Stimulated activated naive CD4-positive, alpha-beta T cell (primary cell): ENCODE measurements at regions not wholly inside any gene's neighbourhood (a gene's known extent, or its start where the extent isn't known, plus 50 kb on each side); places are given as distances from the start of the nearest gene placed in this dataset.

Experiments used
- DNase-seq, 6 experiments: peaks; one replicate each; lab custom pipeline; 2025; lab: John Stamatoyannopoulos, UW

DNA sequence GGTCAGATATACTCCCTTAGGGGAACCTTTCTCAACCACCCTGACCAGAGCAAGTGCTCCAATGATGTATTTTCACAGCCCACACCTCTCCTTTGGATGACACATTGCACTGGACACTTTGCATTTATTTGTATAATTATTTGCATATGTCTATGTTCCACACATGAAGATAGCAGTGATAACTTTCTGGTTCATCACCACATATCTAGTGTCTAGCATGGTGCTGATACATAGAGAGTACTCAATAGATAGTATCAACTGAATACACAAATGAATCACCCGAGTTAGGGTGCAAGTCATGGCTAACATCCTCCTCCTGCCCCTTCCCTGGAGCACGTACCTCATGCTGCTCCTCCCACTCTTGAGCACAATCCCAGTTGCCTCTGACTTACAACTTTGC lies 617.6 kb downstream of the EBF1 start:
- no peak for DNase-seq

DNA sequence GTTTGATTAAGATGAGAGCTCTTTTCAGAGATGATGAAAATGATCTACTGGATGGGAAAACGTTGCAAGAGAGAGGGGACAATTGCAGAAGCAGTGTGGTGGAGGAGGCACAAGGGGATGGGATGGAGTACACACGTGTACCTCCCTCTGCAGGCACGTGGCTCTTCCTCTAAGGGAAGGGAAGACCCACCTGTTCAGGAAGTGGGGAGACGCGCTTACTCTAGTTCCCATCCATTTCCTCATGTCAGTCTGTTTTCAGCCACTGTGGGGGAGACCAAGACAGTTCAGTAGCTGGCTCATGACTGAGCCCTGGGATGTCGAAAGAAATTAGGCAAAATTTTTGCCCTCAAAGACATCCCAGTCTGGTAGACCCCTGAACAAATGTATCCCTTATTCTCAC lies 619.2 kb upstream of the CLINT1 start:
- no peak for DNase-seq

DNA sequence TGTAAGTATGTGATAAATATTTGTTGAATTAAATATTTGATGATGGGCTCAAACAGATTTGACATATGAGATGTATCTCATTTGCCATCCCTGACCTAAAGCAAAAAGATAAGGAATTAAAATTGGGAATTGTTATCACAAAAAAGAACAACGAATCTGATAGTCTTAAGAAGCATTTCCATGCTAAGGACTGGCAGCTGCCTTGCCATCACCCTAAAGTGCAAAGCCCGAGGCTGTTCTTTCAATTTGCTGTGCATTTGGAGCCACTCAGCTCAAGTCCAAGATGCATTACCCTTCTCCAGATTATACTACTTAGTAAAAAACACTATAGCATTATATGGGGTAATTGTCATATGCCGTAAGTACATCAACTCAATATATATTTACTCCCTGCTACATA lies 618.3 kb upstream of the CLINT1 start:
- DNase-seq, result no peak

DNA sequence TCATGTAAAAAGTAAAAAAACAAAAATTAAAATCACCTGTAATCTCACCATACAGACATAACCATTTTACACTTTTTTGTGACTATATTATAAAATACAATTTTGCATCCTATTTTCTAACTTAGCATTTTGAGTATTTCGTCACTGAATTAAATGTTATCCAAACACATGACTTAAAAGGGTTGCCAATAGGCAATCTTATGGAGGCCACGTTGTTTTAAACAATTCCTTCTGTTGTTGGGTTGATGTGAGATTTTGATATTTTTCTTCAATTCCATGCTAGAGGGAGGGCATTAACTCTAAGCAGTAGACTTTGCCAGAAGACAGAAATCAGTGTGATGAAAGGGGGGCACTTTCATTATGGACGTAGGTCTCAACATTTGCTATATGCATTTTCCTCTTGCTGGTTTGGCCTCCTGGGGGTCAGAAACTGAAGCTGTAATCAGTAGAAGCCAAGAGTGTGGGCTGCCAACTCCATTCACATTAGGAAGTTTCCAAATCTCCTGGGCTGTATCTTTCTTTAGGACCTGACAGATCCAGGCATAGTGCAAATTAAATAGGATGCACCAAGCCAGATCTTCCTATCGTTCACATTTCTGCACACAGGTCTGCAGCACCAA lies 614.2 kb upstream of the CLINT1 start:
- no peak for DNase-seq

DNA sequence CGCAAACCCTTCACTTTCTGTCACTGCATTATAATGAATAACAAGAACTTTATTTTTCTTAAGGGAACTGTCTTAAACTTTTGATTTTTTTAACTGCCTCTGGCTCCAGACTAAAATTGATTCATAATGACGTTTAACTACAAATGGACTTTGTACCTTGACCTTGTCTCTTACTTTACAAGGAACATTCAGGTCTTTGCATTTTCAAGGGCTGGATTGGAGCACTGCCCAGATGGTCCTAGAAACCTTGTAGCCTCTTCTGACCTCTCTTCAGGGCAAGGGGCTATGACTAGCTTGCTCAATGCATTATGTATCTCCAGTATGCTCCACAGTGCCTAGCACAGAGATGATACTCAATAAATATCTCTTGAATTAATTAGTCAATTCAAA lies 612.6 kb upstream of the CLINT1 start:
- DNase-seq, result no peak

DNA sequence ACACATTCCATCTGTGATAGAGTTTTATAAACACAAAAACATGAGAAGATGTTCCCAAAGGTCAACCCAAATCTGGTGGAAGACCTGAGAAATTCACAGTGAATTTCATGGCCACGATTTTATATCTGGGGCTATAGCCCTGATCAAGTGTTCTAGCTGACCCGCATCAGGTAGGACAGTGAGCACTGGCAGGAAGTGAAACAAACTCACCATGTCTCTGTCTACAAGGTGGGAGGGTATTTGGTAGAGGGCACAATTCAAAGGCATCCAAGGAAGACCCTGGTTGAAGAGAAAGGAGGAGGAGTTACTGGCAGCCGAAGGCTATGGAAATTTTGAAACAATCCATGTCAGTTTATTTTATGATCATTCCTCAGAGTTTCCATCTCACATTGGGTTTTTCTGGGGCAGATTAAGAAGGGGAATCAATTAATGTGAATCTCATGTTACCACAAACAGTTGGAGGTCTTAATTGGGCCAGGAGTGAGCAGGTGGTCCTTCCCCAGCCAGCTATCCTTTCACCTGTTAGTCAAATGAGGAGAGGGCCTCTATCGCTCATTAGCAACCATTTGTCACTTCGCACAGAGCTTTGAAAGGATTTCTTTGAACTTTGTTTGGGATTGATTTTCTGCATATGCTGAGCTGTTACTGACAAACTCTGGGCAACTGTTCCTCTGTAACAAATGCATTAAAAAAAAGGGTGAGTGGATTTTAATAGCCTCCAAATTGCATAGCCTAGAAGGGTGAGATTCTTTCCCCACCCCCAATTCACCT lies 612.0 kb upstream of the CLINT1 start:
- no peak for DNase-seq

DNA sequence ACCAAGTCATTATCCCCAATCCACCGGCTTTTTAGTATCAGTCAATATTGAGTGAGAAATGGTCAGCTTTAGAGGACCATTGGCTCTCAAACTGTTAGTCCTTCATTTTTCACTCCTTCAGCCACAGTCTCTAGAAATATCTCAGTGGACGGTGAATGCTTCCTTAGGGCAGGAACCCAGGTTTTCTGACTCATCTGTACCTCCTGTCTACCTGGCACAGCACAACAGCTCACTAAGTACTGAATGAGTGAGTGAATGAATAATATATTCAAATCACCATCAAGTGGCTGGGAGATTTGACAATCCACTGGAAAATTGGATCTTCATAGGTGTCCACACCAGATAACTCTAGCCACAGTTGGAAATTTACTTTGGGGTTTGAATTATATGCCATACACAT lies 609.5 kb upstream of the CLINT1 start:
- no peak for DNase-seq

DNA sequence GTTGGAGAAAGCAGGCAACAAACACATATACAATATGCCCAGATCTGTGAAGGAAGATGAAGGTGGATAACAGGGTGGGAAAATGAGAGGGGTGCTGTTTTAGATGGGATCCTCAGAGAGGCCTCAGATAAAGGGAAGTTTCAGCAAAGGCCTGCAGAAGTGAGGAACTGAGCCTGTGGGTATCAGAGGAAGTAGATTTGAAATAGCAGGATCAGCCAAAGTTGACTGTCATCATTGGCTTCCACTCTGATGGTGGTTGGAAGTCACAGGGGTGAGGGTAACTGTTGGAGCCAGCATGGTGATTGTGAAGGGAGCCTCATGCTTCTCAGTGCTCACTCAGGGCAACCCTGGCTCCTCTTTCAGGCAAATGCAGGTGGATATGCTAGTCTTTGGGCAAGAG lies 607.2 kb upstream of the CLINT1 start:
- DNase-seq, result no peak

DNA sequence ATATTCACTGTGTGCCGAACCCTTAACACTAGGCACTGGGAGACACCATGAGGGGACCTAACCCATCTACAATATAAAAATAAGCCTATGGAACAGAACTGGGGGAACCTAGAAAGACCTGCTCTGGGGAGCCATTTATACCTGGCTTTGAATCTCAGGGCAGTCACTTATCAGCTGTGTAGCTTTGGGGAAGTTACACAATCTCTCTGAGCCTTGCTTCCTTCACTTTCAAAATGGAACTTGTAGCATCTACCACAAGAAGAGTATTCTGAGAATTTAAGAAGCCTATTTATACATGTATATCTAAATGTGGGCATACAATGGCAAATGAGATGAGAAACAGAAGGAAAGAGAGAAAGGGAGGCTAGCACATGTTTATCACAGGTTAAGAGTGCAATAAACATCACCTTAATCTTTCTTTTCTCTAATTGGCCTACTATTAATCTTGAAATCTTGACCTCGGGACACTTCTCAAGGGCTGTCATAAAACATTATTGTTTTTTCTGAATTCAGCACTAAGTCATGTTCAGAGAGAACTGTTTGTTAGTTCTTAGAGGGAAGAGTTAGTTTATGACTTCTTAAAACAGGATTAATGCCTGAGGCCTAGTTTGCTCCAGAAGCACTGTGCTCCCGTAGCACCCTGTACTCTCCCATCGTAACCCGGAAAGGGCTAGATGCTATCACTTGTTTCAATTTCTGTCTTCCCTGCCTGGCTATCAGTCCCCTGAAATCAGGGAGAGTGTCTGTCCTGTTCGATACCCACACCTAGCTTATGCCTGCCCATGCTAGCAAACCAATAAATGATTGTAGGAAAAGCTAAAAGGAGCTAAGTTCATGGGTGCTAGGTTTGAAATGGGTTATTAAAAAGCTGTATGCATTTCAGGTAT lies 606.4 kb upstream of the CLINT1 start:
- no peak for DNase-seq

DNA sequence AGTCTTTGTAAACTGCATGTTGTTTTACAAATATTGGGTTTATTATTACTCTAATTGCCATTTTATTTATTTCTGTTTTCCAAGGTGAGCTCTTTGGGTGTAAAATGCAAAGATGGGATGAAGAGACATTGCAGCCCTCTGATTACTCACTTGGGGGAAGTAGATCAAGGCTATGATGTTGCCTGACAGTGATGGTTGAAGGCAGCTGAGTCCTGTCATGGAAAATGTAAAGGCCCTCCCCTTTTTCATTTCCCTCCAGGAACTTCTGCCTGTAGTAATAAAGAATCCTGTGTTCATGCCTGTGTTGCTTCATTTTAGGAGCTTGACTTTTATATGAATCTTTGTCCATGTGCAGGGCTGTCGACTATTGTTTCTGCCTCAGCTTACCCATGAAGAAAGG lies 605.4 kb upstream of the CLINT1 start:
- no peak for DNase-seq

DNA sequence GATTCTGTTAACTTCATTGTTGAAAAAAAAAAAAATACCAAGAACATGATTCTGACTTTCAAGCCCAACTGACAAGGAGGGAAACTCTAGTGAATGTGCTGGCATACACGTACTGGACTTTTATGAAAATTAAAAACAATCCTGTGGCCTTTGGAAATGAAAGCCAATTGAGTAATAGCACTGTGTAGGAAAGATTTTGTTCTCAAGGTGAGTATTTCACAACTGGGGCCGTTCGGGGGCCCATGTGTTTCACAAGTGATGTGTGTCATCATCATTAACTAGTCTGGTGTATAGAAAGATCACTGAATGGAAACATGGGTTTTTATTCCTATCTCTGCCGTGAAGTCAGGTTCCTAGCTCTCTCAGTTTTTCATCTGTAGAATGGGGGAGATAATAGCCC lies 605.0 kb upstream of the CLINT1 start:
- no peak for DNase-seq

DNA sequence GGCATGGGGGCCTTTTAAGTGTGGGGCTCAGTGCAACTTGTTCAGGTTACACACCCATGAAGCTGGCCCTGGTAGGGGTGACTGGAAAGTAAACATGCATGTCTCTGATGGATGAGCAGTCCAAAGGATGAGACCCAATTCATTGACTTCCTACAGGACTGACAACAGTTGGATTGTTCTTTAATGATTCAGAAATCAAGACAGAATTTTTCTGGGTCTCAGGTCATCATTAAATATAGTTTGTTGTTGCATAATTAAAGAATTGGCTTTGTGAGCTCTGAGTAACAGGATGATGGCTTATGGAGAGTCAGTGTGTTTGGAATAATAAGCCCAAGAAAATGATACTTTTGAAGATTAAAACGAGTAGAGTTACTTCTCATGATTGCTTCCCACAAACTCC lies 604.2 kb upstream of the CLINT1 start:
- DNase-seq, result no peak

DNA sequence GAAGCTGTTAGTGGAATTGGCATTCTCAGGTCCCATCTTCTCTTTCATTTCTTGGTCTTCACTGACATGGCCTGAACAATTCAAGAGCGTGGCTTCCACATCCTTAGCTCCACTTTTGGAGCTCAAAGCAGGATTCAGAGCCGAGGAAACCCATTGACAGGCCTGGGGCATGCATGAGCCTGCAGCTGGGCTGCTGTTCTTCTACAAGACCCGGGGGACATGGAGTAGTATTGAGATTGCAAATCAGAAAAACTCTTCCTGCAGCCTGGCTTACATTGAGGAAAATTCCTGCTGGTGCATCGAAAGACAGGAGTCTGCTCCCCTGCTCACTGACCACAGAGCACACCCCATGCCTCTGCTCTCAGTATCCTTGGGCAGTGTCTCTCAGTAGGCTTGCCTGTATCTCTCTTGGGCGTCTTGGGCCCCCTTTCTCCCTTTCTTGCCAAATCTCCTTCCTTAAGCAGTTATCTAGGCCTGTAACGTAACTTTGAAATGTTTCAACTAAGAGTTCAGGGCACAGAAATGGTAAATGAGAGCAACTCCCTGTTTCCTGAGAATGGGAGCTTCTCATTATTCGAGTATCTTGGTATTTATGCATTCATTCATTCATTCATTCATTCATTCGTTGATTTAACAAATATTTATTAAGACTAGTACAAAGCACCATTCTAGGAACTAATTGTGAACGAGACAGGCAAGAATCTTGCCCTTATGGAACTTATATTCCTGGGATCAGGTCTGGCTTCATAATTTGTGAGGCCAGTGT lies 603.6 kb upstream of the CLINT1 start:
- DNase-seq, result no peak

DNA sequence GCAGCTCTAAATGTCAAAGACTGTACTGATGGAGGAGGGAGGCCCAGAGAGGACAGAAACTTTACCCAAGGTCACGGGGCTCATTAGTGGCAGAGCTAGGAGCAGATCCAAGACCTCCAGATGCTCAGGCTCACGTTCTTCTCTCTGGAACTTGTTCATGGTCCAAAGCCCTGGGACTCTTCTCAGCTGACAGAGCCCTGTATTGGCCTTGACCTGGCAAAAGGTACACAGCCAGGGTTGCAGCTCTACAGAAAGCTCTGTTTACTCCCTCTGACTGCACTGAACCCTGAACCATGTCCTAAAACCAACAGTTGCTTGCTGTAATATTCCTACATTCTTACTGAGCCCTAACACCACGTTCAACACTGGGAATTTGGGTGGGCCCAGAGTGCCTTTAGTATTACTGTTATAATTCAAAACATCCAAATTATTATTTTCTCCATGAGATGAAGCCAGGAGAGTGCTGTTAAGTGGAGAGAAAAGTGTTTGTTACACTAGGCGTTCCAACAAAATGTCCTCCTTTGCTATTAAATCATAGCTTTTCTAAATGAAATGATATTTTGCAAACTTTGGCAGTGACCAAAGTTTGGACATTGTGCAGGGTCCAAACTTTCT lies 602.4 kb upstream of the CLINT1 start:
- no peak for DNase-seq

DNA sequence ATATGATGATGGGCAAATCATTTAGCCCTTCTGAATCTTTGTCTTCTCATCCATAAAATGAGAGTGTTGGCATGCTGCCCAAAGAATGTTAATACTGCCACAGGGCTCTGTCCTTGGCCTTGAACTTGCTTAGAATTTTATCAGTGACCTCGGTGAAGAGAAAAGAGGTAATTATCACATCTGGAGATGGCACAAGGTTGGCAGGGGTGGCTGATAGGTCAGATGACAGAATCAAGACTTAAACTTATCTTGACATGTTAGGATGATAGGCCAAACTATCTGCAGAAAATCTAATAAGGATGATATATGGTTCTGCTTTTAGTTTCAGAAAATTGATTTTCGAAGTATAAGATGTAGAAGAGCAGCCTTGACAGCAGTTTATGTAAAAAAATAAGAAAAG lies 599.1 kb upstream of the CLINT1 start:
- no peak for DNase-seq

DNA sequence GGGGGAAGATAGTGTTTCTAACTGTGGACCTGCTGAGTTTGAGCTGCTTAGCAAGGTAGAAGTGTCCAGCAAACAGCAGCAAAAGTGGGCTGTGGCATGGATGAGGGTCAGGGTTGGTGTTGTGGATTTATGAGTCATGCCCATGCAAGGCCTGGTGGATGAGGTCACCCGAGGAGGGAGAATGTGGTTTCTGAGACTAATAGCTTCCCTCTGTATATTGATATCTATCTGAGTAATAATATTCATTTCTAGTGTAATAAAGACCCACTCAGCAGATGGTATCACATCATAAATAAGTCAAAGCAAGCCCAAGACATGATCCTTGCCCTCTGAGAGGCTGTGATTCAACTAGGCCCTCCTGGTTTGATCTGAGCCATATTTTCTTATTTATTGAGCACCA lies 597.8 kb upstream of the CLINT1 start:
- no peak for DNase-seq

DNA sequence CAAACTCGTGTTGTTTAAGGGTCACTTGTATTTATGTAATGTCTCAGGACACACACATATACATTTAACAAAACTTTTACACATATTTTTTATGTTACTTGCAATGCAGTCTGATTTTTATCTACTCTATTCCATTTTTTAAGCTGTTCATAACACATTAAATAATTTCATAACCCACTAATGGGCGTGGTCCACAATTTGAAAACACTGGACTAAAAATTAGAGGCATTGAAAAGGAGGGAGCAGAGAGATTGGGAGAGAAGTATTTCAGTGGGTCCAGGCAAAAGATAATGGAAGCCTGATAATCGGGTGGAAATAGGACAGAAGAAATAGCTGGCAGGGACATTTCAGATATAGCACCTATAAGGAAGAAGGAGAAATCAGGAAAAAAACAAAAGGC lies 597.3 kb upstream of the CLINT1 start:
- no peak for DNase-seq

DNA sequence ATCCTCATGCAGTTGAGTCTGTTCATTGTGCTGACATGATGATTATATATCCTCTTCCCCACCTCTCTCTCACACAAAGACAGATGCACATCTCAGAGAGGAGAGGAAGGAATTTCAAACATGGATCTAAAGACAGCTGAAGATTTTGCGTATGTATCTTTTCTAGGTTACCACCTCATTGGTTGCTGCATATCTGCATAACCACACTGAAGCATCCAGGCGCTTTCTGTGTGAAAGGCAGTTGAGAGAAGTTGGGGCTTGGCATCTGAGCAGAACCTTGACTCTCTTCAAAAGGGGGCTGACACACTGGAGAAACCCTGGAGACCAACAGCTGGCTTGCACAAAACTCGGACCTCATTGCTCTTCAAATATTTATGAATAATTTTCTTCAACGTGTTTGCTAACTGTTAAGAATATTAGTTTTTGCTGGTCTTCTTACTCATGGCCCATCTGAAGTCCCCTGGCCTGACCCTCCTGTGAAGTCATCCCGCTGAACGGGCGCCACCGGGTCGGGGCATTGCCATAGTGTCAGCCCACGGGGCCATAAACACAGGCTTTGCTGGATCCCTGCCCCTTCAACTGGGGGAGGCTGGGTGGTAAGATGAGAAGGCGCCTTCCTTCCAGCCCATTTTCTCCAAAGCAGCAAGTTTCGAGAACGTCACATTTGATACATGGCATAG lies 593.2 kb upstream of the CLINT1 start:
- DNase-seq, result no peak

DNA sequence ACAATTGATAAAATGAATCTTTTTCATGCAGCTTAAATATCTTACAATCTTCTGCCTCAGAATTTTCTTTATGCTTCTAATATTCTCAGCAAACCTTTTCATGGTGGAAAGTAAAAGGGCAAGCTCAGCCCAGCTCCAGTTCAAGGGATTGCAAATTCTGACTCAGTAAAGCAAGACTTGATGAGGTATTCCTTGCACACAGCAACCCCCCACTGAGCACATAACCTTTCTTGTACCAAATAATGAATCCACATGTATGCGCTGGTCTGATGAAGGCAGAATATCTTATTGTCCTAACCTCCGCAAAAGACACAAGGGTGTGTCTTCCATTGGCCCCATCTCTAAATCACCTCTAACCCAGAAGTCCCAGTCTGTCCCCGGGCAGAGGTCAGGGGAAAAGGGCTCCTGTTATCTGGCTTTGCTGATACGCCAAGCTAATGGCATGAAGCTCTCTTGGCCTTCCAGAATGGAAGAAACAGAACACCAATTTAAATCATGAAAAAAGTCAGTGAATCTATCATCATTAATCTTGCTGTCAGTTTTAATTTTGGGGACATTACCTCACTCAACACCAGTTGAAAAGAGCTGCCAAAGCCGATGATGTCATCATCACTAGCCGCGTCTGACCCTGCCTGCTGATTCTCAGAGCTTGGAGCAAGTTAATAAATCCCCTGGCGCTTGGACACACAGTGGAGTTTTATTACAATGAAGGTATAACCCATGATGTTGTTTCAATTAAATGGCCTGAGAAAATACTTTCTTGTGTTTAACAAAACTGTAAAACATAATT lies 592.5 kb upstream of the CLINT1 start:
- DNase-seq, result no peak

DNA sequence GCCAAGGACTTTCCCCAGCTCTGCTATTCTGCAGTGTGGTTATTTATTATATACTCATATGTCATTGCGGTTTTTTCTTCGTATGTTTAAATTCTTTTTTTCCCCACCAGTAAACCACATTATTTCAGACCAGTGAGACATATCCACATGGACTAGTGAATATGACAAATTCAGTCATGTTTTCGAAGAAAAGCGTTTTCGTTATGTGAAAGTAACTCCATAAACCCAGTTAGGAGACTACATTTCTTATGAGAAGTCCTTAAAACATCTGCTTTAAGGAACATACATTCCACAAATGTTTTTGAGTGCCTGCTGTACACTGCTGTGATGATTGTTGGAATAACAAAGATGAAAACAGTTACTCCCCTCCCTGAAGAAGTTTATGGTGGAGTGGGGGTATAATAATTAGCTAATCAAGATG lies 591.8 kb upstream of the CLINT1 start:
- DNase-seq, result no peak
